CD4-positive, CD25-positive, alpha-beta regulatory T cell (primary cell): ENCODE measurements at regions not wholly inside any gene's neighbourhood (a gene's known extent, or its start where the extent isn't known, plus 50 kb on each side); places are given as distances from the start of the nearest gene placed in this dataset.
A peak's percentile ranks its signal among the peaks of the same experiment; 100 is the strongest.

Experiments used
- ATAC-seq, 2 donors: fragments of 150-1000 bp; cut with Tn5 transposase; one replicate each; pipeline ENCODE4 v1.10.0; 2021; ENCODE audit warnings: low read depth in 2 of 2, moderate number of reproducible peaks in 2 of 2, moderate library complexity in 1 of 2
- DNase-seq, 3 donors: peaks; one replicate each; pipeline versions ENCODE4 v3.0.0 to v3.0.0-alpha.2; 2012 to 2022; ENCODE audit warnings: mixed read lengths in 1 of 3
- H3K27ac ChIP-seq: one replicate; pipeline ENCODE4 v1.7.0; 2013; ENCODE audit warnings: mild to moderate bottlenecking, low read length; ENCODE audit not compliant: insufficient read depth, poor library complexity, severe bottlenecking
- H3K27me3 ChIP-seq: one replicate; pipeline ENCODE4 v1.7.0; 2013; ENCODE audit warnings: low read length; ENCODE audit not compliant: control insufficient read depth, insufficient read depth
- H3K36me3 ChIP-seq: one replicate; pipeline ENCODE4 v1.7.0; 2013; ENCODE audit warnings: mild to moderate bottlenecking, low read length, moderate library complexity; ENCODE audit not compliant: control insufficient read depth, insufficient read depth
- H3K4me1 ChIP-seq: 2 replicates; pipeline ENCODE4 v1.7.0; 2013; ENCODE audit warnings: mild to moderate bottlenecking, low read length; ENCODE audit not compliant: insufficient read depth, control insufficient read depth, poor library complexity, severe bottlenecking
- H3K4me3 ChIP-seq: one replicate; pipeline ENCODE4 v1.7.0; 2013; ENCODE audit warnings: low read depth, mild to moderate bottlenecking, low read length, moderate library complexity
- H3K9me3 ChIP-seq, 2 experiments: 1 replicate in 1 of 2; 2 replicates in 1 of 2; pipeline ENCODE4 v1.7.0; 2013; ENCODE audit warnings: low read length in 2 of 2, mild to moderate bottlenecking in 1 of 2, moderate library complexity in 1 of 2; ENCODE audit not compliant: control insufficient read depth in 2 of 2
- H3K27ac Mint-ChIP-seq, 3 donors: one replicate each; pipeline ENCODE4 v1.8.0; 2020 to 2022; ENCODE audit warnings: mild to moderate bottlenecking in 3 of 3, mixed read lengths in 3 of 3, moderate library complexity in 2 of 3
- H3K27me3 Mint-ChIP-seq: one replicate; pipeline ENCODE4 v1.8.0; 2022; ENCODE audit warnings: mild to moderate bottlenecking, mixed read lengths
- H3K36me3 Mint-ChIP-seq: one replicate; pipeline ENCODE4 v1.8.0; 2020; ENCODE audit warnings: mixed read lengths
- H3K4me1 Mint-ChIP-seq, 4 donors: one replicate each; pipeline ENCODE4 v1.8.0; 2020 to 2022; ENCODE audit warnings: mixed read lengths in 4 of 4, mild to moderate bottlenecking in 1 of 4
- H3K4me3 Mint-ChIP-seq, 4 donors: one replicate each; pipeline ENCODE4 v1.8.0; 2020 to 2022; ENCODE audit warnings: mild to moderate bottlenecking in 4 of 4, mixed read lengths in 4 of 4, moderate library complexity in 3 of 4
- H3K9me3 Mint-ChIP-seq, 7 donors: one replicate each; pipeline ENCODE4 v1.8.0; 2020 to 2022; ENCODE audit warnings: mixed read lengths in 7 of 7, mild to moderate bottlenecking in 3 of 7, moderate library complexity in 2 of 7

GRCh38 chr3:76969996-76970615 lies 69.8 kb upstream of the ROBO2 start:
- H3K4me3 ChIP-seq, result no peak overlapping the region
- H3K9me3 ChIP-seq, result no peaks in the 10 kb centered on the region
- Mint-ChIP-seq H3K36me3 (no peaks in the 10 kb centered on the region), H3K4me3 (no peak overlapping the region), H3K27ac (no peak overlapping the region), H3K4me1 (no peaks in the 10 kb centered on the region), H3K9me3 (peaks cover 3 to 17% (median 9%) of the 10 kb centered on the region in 7 donors), H3K27me3 (no peaks in the 10 kb centered on the region)
- no peaks in the 10 kb centered on the region for H3K27me3 ChIP-seq
- no peak overlapping the region for H3K27ac ChIP-seq
- H3K4me1 ChIP-seq, result no peaks in the 10 kb centered on the region
- DNase-seq (no peak), ATAC-seq (no peak)
- no peaks in the 10 kb centered on the region for H3K36me3 ChIP-seq

DNA sequence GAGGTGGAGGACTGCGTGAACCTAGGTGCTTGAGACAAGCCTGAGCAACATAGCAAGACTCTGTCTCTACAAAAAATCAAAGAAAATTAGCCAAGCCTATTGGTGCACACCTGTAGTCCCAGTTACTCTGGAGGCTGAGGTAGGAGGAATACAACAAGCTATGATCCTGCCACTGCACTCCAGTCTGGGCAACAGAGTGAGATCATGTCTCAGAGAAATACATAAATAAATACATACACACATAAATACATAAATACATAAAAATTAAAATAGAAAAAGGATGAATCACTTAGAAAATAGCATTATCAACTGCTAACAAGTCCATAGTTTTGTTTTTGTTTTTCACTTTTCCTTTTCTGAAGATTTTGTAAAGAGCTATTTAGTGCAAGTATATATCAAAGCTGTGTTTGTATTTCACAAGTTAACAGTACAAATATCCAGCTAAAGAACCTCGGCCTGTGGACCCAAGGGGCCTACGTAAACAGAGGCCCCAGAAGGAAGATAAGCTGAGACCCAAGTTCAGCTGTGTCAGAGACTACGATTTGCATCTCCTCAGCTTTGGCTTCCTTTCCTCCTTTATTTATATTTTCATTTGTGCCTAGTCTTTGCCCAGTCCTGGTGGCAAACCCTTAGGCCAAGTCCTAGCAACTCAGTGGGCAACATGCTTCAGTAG lies 67.1 kb upstream of the ROBO2 start:
- H3K36me3 ChIP-seq, result no peaks in the 10 kb centered on the region
- no peaks in the 10 kb centered on the region for H3K4me1 ChIP-seq

DNA sequence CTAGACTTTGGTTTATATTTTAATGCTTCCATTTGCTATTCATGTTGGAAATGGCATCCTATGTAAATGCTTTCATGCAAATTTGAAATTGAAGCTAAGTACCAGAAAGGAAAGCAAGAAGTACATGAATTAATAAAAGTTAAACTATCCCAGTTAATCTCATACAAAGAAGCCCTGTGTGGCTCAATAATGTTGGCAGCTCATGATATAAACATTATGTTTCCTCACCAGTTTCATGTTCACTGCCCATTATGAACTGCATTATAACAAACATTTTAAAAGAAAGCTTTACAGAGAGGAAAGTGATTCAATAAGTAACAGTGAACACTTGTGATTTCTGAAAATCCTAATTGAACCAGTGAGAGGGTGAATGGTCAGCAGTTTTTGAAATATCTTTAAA lies 62.9 kb upstream of the ROBO2 start:
- ATAC-seq (no peak), DNase-seq (no peak)
- no peaks in the 10 kb centered on the region for H3K27me3 Mint-ChIP-seq
- Histone ChIP-seq H3K27ac (no peak overlapping the region), H3K4me1 (no peaks in the 10 kb centered on the region), H3K9me3 (peaks cover 0 to 4% of the 10 kb centered on the region in 2 experiments), H3K27me3 (no peaks in the 10 kb centered on the region), H3K36me3 (no peaks in the 10 kb centered on the region), H3K4me3 (no peak overlapping the region)
- no peaks in the 10 kb centered on the region for H3K36me3 Mint-ChIP-seq
- H3K27ac Mint-ChIP-seq, result no peak overlapping the region
- no peaks in the 10 kb centered on the region for H3K4me1 Mint-ChIP-seq
- no peak overlapping the region for H3K4me3 Mint-ChIP-seq
- peaks cover 0 to 6% (median 2%) of the 10 kb centered on the region in 7 donors for H3K9me3 Mint-ChIP-seq

More for the DNA sequence above, 67.1 kb upstream of the ROBO2 start:
- no peak overlapping the region for H3K27ac Mint-ChIP-seq
- no peak overlapping the region for H3K4me3 Mint-ChIP-seq
- H3K27ac ChIP-seq, result no peak overlapping the region
- no peaks in the 10 kb centered on the region for H3K4me1 Mint-ChIP-seq
- DNase-seq, result no peak
- no peaks in the 10 kb centered on the region for H3K27me3 Mint-ChIP-seq
- ATAC-seq, result no peak
- H3K4me3 ChIP-seq, result no peak overlapping the region
- no peaks in the 10 kb centered on the region for H3K36me3 Mint-ChIP-seq
- no peaks in the 10 kb centered on the region for H3K9me3 ChIP-seq
- no peaks in the 10 kb centered on the region for H3K27me3 ChIP-seq
- H3K9me3 Mint-ChIP-seq, result peaks cover 0 to 3% (median 1%) of the 10 kb centered on the region in 7 donors

- no peak for DNase-seq
- H3K9me3 Mint-ChIP-seq, result peaks cover 0 to 10% (median 4%) of the 10 kb centered on the region in 7 donors
- Histone ChIP-seq H3K27ac (no peak overlapping the region), H3K4me1 (no peaks in the 10 kb centered on the region), H3K9me3 (peaks cover 0 to 4% of the 10 kb centered on the region in 2 experiments), H3K36me3 (no peaks in the 10 kb centered on the region), H3K4me3 (no peak overlapping the region), H3K27me3 (no peaks in the 10 kb centered on the region)
- no peaks in the 10 kb centered on the region for H3K27me3 Mint-ChIP-seq
- no peak overlapping the region for H3K4me3 Mint-ChIP-seq
- no peaks in the 10 kb centered on the region for H3K4me1 Mint-ChIP-seq
- no peak overlapping the region for H3K27ac Mint-ChIP-seq
- H3K36me3 Mint-ChIP-seq, result no peaks in the 10 kb centered on the region
- ATAC-seq, result no peak
Measured at GRCh38 chr3:76985645-76986044, 54.3 kb upstream of the ROBO2 start.

GRCh38 chr3:76986876-76987474 lies 52.9 kb upstream of the ROBO2 start:
- no peaks in the 10 kb centered on the region for H3K36me3 ChIP-seq
- H3K4me3 ChIP-seq, result no peak overlapping the region
- H3K4me1 ChIP-seq, result no peaks in the 10 kb centered on the region
- H3K27ac Mint-ChIP-seq, result peak overlapping the region in 1 of 3 donors; percentile 48
- H3K27me3 ChIP-seq, result no peaks in the 10 kb centered on the region
- ATAC-seq, result no peak
- H3K27me3 Mint-ChIP-seq, result no peaks in the 10 kb centered on the region
- H3K27ac ChIP-seq, result no peak overlapping the region
- H3K36me3 Mint-ChIP-seq, result no peaks in the 10 kb centered on the region
- no peaks in the 10 kb centered on the region for H3K4me1 Mint-ChIP-seq
- no peak overlapping the region for H3K4me3 Mint-ChIP-seq
- no peak for DNase-seq
- H3K9me3 ChIP-seq, result no peaks in the 10 kb centered on the region
- peaks cover 0 to 16% (median 4%) of the 10 kb centered on the region in 7 donors for H3K9me3 Mint-ChIP-seq
